Lower leg skin (tissue), 3 donors: ENCODE measurements at regions not wholly inside any gene's neighbourhood (a gene's known extent, or its start where the extent isn't known, plus 50 kb on each side); places are given as distances from the start of the nearest gene placed in this dataset.

Experiments
- CTCF ChIP-seq, 3 donors: fragments of 450-650 bp; IDR thresholded peaks; one replicate each; pipeline ENCODE4 v1.5.1; 2016; ENCODE audit warnings: antibody characterized with exemption in 3 of 3, mild to moderate bottlenecking in 3 of 3, moderate library complexity in 2 of 3
- POLR2A ChIP-seq, 2 donors: fragments of 450-650 bp; IDR thresholded peaks; one replicate each; pipeline ENCODE4 v1.6.1; 2016 to 2017; ENCODE audit warnings: antibody characterized with exemption in 2 of 2, mild to moderate bottlenecking in 1 of 2, moderate library complexity in 1 of 2

GRCh38 chr2:35391736-35392442 is 963.7 kb upstream of the CRIM1 start:
- TF ChIP-seq CTCF (IDR thresholded peaks at IDR 0.05) = no peak
- TF ChIP-seq POLR2A (IDR thresholded peaks at IDR 0.05) = no peak
